HG03442 (cell line): ENCODE measurements at regions not wholly inside any gene's neighbourhood (a gene's known extent, or its start where the extent isn't known, plus 50 kb on each side); places are given as distances from the start of the nearest gene placed in this dataset.

ENCODE experiments used
- ATAC-seq: cut with Tn5 transposase; IDR thresholded peaks from one replicate; pipeline ENCODE4 v1.9.1; 2021; ENCODE audit warnings: mild to moderate bottlenecking, moderate library complexity; ENCODE audit not compliant: unreplicated experiment

DNA sequence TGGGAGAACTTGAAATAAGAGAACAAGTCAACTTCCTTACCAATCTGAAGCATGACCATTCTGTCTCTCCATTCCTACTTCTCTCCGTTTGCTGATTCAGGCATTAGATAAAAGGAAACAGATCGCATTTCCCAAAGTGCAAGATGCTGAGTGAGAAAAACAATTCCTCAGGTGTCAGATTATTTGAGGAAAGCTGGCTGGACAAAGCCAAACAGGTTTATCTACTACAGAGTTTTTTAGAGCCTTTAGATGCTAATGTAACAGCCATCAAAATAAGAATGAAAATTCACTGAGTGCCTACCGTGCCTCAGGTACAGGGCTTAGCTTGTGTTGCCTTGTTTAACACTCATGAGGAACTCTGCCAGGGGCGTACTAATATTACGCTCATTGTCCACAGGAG lies 135.9 kb upstream of the MBL2 start:
- ATAC-seq: no peak

DNA sequence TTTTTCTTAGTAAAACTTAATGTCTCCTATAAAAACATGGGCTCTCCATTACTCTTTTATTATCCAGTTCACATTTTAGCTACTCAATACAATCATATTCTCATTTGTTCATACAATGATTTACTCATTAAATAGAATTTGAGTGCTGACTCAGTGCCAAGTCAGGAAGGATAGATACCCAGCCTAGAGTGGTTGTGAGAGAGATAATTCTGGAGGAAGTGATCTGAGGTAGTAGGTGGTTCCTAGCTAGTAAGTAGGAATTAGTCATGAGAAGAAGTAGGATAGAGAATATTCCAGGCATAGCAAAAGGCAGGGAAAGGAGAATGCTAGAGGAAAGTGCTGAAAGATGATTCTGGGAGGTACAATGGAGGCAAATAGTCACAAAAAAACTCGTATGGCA lies 133.5 kb upstream of the MBL2 start:
- ATAC-seq: no peak

- no peak for ATAC-seq
These were observed 130.9 kb upstream of the MBL2 start for GRCh38 chr10:52903397-52903938.

GRCh38 chr10:52900593-52900992 lies 128.0 kb upstream of the MBL2 start:
- ATAC-seq: peak; percentile 65

DNA sequence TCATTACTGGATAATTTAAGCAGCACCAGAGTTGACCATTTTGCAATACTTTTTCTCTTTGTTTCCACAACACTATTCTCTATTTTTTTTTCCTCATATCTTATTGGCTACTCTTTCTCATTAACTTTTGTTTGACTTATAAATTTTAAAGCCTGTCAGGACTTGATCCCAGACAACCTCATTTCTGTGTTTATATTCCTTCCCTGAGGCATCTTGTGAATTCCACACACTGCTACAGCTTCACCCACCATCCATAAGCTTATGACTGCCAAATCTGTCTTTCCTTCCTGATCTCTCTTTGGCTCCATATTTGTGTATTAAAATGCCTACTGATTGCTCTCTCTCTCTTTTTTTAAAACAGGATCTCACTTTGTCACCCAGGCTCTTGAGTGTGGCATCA lies 124.6 kb upstream of the MBL2 start:
- no peak for ATAC-seq

DNA sequence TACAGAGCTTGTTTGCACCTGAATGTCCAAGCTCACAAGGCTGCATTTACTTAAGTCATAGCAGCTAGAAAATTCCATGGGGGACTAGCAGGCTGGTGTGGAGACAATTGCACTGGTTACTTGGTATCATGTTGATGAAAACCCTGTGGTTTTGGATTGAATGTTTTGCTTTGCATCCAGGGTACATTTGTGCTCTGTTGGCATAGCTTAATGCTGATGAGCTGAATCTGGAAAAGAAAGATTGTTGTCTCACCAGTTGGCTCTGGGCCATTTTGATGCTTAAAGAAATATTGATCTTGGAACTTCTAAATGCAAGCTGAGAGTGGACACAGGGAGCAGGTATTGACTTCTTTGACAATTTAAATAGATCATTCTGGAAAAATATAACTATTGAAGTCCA lies 122.5 kb upstream of the MBL2 start:
- no peak for ATAC-seq

GRCh38 chr10:52890281-52890680 lies 117.7 kb upstream of the MBL2 start:
- no peak for ATAC-seq

DNA sequence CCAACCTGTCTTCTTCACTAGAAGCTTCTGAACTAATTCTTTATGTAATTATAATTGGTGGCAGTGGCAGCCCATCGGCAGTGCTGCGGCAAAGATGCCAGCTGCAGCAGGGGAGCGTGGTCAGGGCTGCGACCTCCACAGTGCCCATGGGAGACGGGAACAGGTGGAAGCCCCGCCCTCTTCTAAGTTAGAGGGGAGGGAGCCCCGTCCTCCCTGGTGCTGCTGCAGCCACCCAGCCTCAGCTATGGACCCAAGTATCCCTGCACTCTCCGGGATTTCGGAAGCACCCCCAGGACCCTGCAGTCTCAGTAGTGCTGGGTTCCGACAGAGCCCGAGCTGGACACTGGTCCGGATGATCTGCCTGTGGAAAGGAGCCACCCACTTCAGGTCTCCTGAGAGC lies 117.0 kb upstream of the MBL2 start:
- ATAC-seq: no peak

- peak; percentile 97 for ATAC-seq
These were observed 111.7 kb upstream of the MBL2 start for GRCh38 chr10:52883996-52884871.

DNA sequence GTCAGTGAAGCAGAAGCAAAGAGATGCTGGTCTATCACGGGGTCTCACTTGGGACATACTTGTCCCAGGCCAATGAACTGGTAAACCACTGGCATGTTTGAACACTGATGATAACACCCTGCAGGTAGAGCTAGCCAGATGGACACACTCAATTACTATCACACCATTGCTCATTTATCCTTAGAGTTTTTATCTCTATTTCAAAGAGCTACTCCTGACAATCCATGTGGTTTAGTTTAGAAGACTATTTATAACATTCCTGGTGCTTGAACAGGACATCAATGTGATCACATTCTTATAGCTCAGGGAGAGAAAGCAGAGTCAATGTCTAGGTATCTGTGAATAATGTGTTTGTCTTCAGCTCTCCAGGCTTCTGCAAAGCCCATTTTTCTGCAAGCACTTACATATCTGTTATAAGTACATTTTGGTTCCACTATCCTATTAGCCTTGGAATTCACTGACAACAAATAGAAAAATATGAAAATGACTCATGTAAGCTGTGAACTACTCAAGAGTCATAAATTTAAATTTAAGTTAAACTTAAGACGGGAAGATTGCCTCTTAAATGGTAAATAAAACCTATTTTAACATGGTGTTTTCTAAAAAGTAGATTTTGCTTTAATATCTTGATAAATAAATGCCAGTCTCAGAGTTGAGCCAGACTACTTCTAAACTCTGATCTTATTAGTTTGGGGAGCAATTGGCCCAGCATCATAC lies 106.7 kb upstream of the MBL2 start:
- no peak for ATAC-seq

DNA sequence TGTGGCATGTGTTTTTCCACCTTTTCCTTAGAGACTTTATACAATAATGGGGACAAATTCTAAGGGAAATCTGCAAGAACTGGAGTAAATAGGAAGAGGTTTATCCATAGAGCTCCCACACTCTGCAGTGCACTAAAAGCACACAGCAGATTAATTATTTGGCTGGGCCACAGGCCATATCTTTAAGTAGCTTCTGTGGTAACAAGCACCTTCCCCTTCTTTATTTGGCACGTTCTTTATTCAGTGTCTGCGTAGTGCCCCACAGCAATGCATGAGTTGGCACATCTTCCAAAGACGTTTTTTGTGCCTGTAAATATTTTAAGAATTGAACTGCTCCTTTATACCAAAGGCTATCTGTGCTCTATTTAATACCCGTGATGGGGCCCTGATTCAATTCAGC lies 104.9 kb upstream of the MBL2 start:
- no peak for ATAC-seq

DNA sequence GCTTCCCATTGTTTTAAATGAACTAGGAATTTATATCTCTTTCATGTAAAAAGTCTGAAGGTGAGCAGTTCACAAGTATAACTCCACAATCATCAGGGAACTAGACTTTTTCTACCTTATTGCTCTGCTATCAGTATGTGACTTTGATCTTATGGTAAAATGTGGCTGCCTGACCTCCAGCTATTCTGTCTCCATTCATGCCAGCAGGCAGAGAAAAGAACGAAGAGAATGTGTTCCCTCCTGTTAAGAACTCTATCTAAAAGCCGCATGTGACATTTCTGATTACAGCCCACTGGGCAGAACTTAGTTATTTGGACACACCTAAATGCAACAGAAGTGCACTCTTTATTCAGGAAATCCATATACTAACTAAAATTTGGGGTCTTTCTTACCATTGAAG lies 102.8 kb upstream of the MBL2 start:
- ATAC-seq: no peak

DNA sequence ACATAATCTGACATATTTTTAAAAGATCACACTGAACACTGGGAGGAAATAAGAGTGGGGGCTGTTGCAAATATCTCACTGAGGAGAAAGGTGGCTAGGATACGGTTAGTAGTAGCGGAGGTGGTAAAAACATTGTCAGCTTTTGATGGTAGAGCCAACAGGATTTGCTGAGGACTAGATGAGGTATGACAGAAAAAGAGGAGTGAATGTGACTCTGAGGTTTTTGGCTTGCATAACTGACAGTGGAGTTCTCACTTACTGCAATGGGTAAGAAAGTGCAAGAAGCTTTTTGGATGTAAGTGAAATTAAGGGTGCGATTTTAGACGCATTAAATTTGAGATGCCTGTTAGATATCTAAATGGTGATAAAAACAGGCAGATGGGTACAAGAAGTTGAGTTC lies 102.0 kb upstream of the MBL2 start:
- no peak for ATAC-seq

DNA sequence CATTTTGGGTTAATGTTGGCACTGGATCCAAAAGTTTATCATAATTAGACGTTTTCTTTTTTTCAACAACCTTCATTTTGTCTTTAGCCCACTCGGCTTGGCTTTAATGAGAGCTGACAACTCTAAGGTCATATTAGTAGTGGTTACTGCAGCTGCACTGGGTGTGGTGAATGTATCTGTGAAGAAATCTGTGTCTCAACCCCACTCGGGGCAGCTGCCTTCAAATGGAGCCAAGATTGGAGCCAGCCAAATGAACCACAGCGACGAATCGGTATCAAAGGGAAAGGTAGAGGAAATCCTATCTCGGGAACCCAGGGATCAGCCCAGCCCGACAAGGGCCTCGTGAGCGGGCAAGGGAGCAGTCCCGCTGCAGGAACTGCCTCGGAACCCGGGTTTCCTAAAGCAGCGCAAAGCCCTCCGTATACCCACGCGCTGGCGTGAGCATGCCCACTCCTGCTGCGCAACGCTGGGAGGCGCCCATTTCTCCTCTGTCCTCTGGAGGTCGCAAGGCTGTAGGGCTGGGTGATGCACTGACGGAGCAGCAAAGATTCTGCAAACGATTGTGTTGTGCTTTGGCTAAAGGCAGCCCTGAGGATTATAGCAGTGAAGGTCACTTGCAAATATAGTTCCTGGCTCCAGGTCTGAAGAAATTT lies 98.7 kb upstream of the MBL2 start:
- no peak for ATAC-seq

DNA sequence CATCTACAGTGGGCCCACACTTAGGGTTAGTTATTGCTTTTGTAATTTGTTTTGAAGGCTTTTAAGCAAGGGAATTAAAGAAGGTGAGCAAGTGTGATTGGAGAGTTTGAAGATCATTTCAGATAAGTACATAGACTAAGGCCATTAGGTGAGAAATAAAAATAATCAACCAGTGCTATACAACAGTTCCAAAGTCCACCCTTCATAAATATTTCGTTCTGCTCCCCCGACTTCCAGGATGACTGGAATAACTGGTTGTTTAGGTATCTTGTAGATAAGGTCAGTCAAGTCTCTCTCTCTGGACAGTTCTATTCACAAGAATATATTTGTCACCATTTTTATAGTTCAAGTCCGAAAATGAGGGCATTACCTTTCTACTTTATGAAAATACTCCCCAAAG lies 98.0 kb upstream of the MBL2 start:
- no peak for ATAC-seq

DNA sequence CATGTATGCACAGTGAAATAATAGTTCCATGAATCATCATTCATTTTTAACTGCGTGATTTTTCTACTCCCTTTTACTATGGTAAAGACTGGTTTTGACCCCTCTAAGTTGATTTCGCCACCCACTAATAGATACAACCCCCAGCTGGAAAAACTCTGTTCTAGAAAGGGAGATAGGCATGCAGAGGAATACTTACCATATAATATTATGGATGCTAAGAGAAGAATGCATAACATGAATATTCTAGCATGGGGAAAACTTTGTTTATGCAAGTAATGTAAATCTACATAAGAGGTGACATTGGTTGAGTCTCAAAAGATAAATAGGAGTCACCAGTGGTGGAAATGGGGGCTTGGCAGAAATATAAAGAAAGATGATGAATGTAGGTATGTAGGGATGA lies 97.3 kb upstream of the MBL2 start:
- ATAC-seq: no peak

DNA sequence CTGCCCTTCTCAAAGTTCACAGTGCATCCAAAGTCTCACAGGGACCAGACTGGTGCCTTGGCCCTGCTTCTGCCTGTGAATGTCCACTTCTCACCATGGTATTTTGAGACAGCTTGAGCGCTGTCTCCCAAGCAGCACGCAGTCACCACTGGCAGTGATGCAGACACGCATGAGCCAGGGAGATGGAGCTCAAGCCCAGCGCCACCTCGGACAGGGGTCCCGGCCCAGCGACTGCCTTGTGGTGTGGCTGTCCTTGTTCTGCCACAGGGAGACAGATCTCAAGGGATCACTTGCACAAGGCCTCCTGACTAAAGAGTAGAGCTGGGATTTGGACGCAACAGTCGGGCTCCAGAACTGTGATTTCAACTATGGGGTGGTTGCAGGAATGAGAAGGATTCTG lies 92.6 kb upstream of the MBL2 start:
- no peak for ATAC-seq

DNA sequence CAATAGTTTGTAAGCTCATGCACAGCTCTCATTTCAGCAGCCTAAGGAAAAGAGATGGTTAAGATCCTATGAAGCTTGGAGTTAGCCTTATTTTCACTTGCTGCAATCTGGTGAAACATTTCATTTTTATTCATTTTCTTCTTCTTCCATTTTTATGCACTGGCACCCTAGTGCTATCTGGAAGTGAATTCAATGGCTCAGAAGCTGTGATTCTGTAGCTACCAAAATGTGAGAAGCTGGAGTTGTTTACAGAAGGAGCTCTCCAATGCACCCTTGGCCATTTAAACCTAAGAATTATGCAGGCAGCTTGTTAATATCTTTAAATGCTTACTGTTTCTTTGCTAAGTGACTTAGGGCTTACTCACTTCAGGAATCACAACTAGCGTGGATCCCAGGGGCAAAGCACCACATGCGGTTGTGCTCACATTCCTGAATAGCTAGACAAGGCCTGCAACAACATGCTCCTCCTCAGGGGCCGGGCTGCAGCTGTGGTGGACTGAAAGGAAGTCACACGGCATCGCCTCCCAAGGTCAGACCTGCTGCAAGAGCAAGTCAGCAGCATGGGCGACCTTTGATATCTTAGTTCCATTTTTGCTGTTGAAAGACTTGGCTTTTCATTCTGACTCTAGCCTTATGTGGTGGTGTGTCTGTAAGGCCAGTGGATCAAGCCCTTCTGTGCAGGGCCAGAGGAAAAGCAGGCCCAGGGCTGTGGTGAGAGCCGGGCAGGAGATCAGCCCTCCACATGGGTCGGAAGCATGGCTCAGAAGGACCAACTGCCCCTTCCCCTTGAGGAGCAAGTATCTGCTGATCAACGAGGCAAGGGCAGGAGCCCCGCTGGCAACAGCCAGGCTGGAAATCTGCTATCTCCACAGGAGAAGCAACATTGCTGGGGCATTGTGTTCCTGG lies 91.9 kb upstream of the MBL2 start:
- peak; percentile 66 for ATAC-seq

- no peak for ATAC-seq
These were observed 86.1 kb upstream of the MBL2 start for GRCh38 chr10:52858722-52859121.

DNA sequence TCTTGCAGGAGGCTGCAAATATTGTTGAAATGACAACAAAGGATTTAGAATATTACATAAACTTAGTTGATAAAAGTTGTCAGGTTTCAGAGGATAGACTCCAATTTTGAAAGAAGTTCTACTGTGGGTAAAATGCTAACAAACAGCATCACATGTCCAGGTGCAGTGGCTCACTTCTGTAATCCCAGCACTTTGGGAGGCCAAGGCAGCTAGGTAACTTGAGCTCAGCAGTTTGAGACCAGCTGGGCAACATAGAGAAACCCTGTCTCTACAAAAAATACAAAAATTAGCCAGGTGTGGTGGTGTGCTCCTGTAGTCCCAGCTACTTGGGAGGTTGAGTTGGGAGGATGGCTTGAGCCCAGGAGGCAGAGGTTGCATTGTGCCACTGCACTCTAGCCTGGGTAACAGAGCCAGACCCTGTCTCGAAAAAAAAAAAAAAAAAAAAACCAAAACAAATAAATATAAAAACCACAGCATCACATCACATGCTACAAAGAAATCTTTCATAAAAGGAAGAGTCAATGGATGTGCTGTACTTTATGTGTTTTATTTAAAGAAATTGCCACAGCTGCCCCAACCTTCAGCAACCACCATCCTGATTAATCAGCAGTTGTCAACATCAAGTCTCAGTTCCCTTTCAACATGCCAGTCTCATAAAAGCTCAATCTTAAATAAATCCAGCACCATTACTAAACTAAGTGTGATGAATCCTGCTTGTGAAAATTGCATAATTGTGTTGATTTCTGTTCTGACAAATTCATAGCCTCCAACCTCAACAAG lies 83.2 kb upstream of the MBL2 start:
- no peak for ATAC-seq
